Trophoblast cell (in vitro differentiated cells and primary cell): ENCODE measurements at regions not wholly inside any gene's neighbourhood (a gene's known extent, or its start where the extent isn't known, plus 50 kb on each side); places are given as distances from the start of the nearest gene placed in this dataset.
A peak's percentile ranks its signal among the peaks of the same experiment; 100 is the strongest.

ENCODE experiments used
- DNase-seq, 2 donors: peaks; one replicate each; pipeline ENCODE4 v3.0.0-alpha.2; 2016
- H2AFZ ChIP-seq: 2 replicates; pipeline ENCODE4 v1.6.1; 2013; ENCODE audit warnings: low read length, moderate library complexity, mild to moderate bottlenecking; ENCODE audit not compliant: insufficient read depth, poor library complexity
- H2AK5ac ChIP-seq: 2 replicates; pipeline ENCODE4 v1.6.1; 2013; ENCODE audit warnings: mild to moderate bottlenecking, low read length
- H2BK120ac ChIP-seq: 2 replicates; pipeline ENCODE4 v1.6.1; 2013; ENCODE audit warnings: low read length, mild to moderate bottlenecking, moderate library complexity; ENCODE audit not compliant: insufficient read depth, poor library complexity
- H2BK12ac ChIP-seq: 2 replicates; pipeline ENCODE4 v1.6.1; 2013; ENCODE audit warnings: mild to moderate bottlenecking, low read length, moderate library complexity
- H2BK5ac ChIP-seq: 2 replicates; pipeline ENCODE4 v1.6.1; 2013; ENCODE audit warnings: low read length, low read depth, moderate library complexity, mild to moderate bottlenecking; ENCODE audit not compliant: poor library complexity
- H3K14ac ChIP-seq: 2 replicates; pipeline ENCODE4 v1.6.1; 2013; ENCODE audit warnings: mild to moderate bottlenecking, low read length
- H3K18ac ChIP-seq: 2 replicates; pipeline ENCODE4 v1.6.1; 2013; ENCODE audit warnings: mild to moderate bottlenecking, low read length
- H3K23ac ChIP-seq: 2 replicates; pipeline ENCODE4 v1.6.1; 2013; ENCODE audit warnings: low read length
- H3K27ac ChIP-seq: 2 replicates; pipeline ENCODE4 v1.5.1; 2013; ENCODE audit warnings: low read depth, mild to moderate bottlenecking, inconsistent platforms, low read length, moderate library complexity
- H3K27me3 ChIP-seq: 2 replicates; pipeline ENCODE4 v1.6.1; 2013; ENCODE audit warnings: inconsistent platforms, mild to moderate bottlenecking, low read length, moderate library complexity; ENCODE audit not compliant: insufficient read depth
- H3K36me3 ChIP-seq, 2 experiments: 1 replicate in 1 of 2; 2 replicates in 1 of 2; pipeline ENCODE4 v1.6.1; 2013; ENCODE audit warnings: low read length in 2 of 2, mild to moderate bottlenecking in 2 of 2, moderate library complexity in 1 of 2; ENCODE audit not compliant: insufficient read depth in 2 of 2, control insufficient read depth in 1 of 2
- H3K4ac ChIP-seq: 2 replicates; pipeline ENCODE4 v1.6.1; 2013; ENCODE audit warnings: low read depth, mild to moderate bottlenecking, low read length, moderate library complexity
- H3K4me1 ChIP-seq, 2 experiments: 1 replicate in 1 of 2; 2 replicates in 1 of 2; pipeline ENCODE4 v1.6.1; 2013; ENCODE audit warnings: low read length in 2 of 2, mild to moderate bottlenecking in 2 of 2, moderate library complexity in 1 of 2; ENCODE audit not compliant: insufficient read depth in 2 of 2, control insufficient read depth in 1 of 2
- H3K4me2 ChIP-seq: 2 replicates; pipeline ENCODE4 v1.6.1; 2013; ENCODE audit warnings: inconsistent platforms, mild to moderate bottlenecking, low read length, moderate library complexity
- H3K4me3 ChIP-seq: 2 replicates; pipeline ENCODE4 v1.5.1; 2013; ENCODE audit warnings: mild to moderate bottlenecking, low read depth, low read length, inconsistent platforms
- H3K79me1 ChIP-seq: one replicate; pipeline ENCODE4 v1.6.1; 2013; ENCODE audit warnings: low read length
- H3K79me2 ChIP-seq: 2 replicates; pipeline ENCODE4 v1.6.1; 2013; ENCODE audit warnings: low read length, mild to moderate bottlenecking; ENCODE audit not compliant: control insufficient read depth, insufficient read depth, poor library complexity
- H3K9ac ChIP-seq: 2 replicates; pipeline ENCODE4 v1.6.1; 2013; ENCODE audit warnings: mild to moderate bottlenecking, low read length
- H3K9me3 ChIP-seq: 2 replicates; pipeline ENCODE4 v1.6.1; 2013; ENCODE audit warnings: low read depth, mild to moderate bottlenecking, control low read depth, inconsistent platforms, low read length; ENCODE audit not compliant: insufficient read depth
- H4K12ac ChIP-seq: 2 replicates; pipeline ENCODE4 v1.6.1; 2013; ENCODE audit warnings: low read depth, mild to moderate bottlenecking, low read length, moderate library complexity
- H4K8ac ChIP-seq: 2 replicates; pipeline ENCODE4 v1.6.1; 2013; ENCODE audit warnings: low read depth, mild to moderate bottlenecking, low read length, moderate library complexity
- H4K91ac ChIP-seq: one replicate; pipeline ENCODE4 v1.6.1; 2013; ENCODE audit warnings: low read depth, mild to moderate bottlenecking, low read length, moderate library complexity
- WGBS: extraction: QIAGEN DNeasy Blood & Tissue Kit; methylation state at CpG from one replicate; pipeline ENCODE4 v1.1.7; 2013; ENCODE audit warnings: missing lambda C conversion rate; ENCODE audit not compliant: insufficient read length, insufficient coverage; ENCODE audit errors: extremely low coverage; 5-methylcytosine and 5-hydroxymethylcytosine counted together

DNA sequence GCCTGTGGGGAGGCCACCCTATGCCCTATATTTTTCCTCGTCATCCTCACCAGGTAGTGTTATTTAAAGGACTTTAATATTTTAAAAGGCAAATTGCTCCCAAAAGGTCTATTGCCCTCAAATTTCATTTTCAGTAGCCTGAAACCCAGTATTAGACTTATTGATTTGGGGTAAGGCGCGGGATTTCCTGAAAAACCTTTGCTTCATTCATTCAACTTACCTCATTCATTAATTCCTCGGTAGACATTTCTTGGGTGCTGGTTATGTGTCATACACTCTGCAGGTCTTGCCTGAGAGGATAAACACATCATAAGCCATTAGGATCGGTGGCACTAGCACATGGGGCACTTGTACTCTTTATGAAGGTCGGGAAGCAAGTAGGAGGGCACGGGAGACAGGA is 99.2 kb downstream of the ARF6 start:
- H3K27me3 ChIP-seq: no peaks in the 10 kb centered on the region
- H3K18ac ChIP-seq: no peak overlapping the region
- no peak overlapping the region for H2AK5ac ChIP-seq
- no peak overlapping the region for H3K14ac ChIP-seq
- no peaks in the 10 kb centered on the region for H3K9me3 ChIP-seq
- DNase-seq: no peak
- H3K4ac ChIP-seq: no peak overlapping the region
- H3K36me3 ChIP-seq: no peaks in the 10 kb centered on the region
- no peak overlapping the region for H3K9ac ChIP-seq
- H4K12ac ChIP-seq: no peak overlapping the region
- no peaks in the 10 kb centered on the region for H3K79me2 ChIP-seq
- no CpG with 5 or more reads among the region's 7 CpGs for WGBS
- no peak overlapping the region for H2BK120ac ChIP-seq
- H3K27ac ChIP-seq: no peak overlapping the region
- no peak overlapping the region for H2AFZ ChIP-seq
- H3K79me1 ChIP-seq: peaks cover 25% of the 10 kb centered on the region
- no peak overlapping the region for H3K4me2 ChIP-seq
- H3K4me1 ChIP-seq: peaks cover 20 to 22% of the 10 kb centered on the region in 2 experiments
- peak overlapping the region; percentile 21 for H2BK12ac ChIP-seq
- no peak overlapping the region for H3K4me3 ChIP-seq
- no peak overlapping the region for H2BK5ac ChIP-seq
- H4K8ac ChIP-seq: no peak overlapping the region
- no peak overlapping the region for H3K23ac ChIP-seq
- peak overlapping the region; percentile 45 for H4K91ac ChIP-seq

DNA sequence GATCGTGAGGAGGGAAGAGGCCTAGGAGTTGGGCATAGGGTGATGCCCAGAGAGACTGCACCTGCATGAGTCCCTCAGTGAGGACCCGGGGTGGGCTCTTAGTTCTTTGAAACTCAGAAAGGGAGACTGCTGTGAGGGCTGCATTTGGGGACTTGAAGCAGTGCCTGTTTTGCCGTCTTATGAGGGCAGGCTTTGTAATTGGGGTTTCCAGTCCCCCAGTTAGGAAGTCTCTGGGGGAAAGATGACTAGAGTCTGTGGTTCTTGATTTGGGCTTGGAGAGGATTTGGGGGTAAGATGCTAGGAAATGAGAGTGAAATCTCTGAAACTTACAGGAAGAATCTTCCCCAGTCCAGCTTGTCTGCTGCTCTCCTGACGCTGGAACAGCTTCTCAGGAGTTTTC is 99.6 kb downstream of the ARF6 start:
- Histone ChIP-seq H3K9me3 (no peaks in the 10 kb centered on the region), H2BK5ac (no peak overlapping the region), H4K12ac (no peak overlapping the region), H3K18ac (no peak overlapping the region), H4K91ac (peak overlapping the region; percentile 45), H2BK12ac (peak overlapping the region; percentile 21), H2AK5ac (no peak overlapping the region), H3K27me3 (no peaks in the 10 kb centered on the region), H4K8ac (no peak overlapping the region), H3K14ac (no peak overlapping the region), H3K4me1 (peaks cover 19 to 21% of the 10 kb centered on the region in 2 experiments), H3K79me2 (no peaks in the 10 kb centered on the region), H3K23ac (no peak overlapping the region), H3K4ac (no peak overlapping the region), H3K4me3 (no peak overlapping the region), H3K36me3 (no peaks in the 10 kb centered on the region), H3K4me2 (no peak overlapping the region), H3K79me1 (peaks cover 28% of the 10 kb centered on the region), H3K9ac (no peak overlapping the region), H2AFZ (no peak overlapping the region), H2BK120ac (no peak overlapping the region), H3K27ac (no peak overlapping the region)
- WGBS: no CpG with 5 or more reads among the region's 4 CpGs
- DNase-seq: no peak

DNA sequence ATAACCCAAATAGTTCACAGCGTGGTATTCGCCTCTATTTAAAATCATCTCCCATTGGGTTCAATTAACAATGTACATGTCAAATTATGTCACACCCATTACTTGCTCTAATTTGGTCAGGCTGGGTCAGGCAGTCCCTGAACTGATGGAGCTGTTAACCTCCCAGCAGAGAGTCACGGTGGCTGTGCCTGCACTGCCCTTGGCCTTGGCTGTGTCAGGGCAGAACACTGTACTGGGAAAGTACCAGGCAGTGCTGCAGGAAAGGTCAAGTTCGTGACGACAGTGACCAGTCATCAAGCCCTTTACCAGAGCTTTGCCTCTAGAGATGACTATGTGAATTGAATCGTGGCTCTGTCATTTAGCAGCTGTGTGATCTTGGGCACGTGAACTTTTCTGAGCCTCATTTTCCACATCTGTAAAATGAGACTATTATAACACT is 100.0 kb downstream of the ARF6 start:
- H3K27me3 ChIP-seq: no peaks in the 10 kb centered on the region
- no peak overlapping the region for H2AK5ac ChIP-seq
- no peak overlapping the region for H3K4ac ChIP-seq
- no peak overlapping the region for H2AFZ ChIP-seq
- no peaks in the 10 kb centered on the region for H3K36me3 ChIP-seq
- peak in 1 of 2 donors; percentile 43 for DNase-seq
- H4K91ac ChIP-seq: no peak overlapping the region
- no peak overlapping the region for H4K12ac ChIP-seq
- H3K18ac ChIP-seq: no peak overlapping the region
- H3K79me1 ChIP-seq: peaks cover 32% of the 10 kb centered on the region
- H4K8ac ChIP-seq: no peak overlapping the region
- H2BK5ac ChIP-seq: no peak overlapping the region
- H3K14ac ChIP-seq: no peak overlapping the region
- H3K9me3 ChIP-seq: no peaks in the 10 kb centered on the region
- peaks cover 20 to 22% of the 10 kb centered on the region in 2 experiments for H3K4me1 ChIP-seq
- no CpG with 5 or more reads among the region's 7 CpGs for WGBS
- H3K4me2 ChIP-seq: no peak overlapping the region
- no peak overlapping the region for H2BK120ac ChIP-seq
- H3K27ac ChIP-seq: no peak overlapping the region
- peak overlapping the region; percentile 53 for H2BK12ac ChIP-seq
- no peak overlapping the region for H3K4me3 ChIP-seq
- no peak overlapping the region for H3K9ac ChIP-seq
- H3K23ac ChIP-seq: no peak overlapping the region
- no peaks in the 10 kb centered on the region for H3K79me2 ChIP-seq

DNA sequence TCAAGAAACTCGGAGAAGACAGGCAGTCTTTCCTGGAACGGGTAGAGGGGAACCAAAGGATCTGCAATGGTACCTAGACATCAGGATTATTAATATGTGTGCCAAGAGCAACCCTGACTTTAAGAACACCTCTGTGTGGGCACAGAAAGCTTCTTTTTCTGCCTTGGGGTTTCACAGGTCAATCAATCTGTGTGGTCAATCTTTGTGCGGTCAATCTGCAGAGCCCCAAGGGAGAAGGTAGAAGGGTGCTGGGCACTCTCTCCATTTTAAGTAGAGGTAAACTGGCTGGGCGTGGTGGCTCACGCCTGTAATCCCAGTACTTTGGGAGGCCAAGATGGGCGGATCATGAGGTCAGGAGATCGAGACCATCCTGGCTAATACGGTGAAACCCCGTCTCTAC is 100.7 kb downstream of the ARF6 start:
- WGBS: no CpG with 5 or more reads among the region's 9 CpGs
- no peaks in the 10 kb centered on the region for H3K27me3 ChIP-seq
- no peaks in the 10 kb centered on the region for H3K36me3 ChIP-seq
- DNase-seq: no peak
- H2BK12ac ChIP-seq: peak overlapping the region; percentile 81
- no peak overlapping the region for H4K12ac ChIP-seq
- no peaks in the 10 kb centered on the region for H3K9me3 ChIP-seq
- peak overlapping the region; percentile 30 for H4K8ac ChIP-seq
- no peak overlapping the region for H3K27ac ChIP-seq
- H2BK120ac ChIP-seq: peak overlapping the region; percentile 64
- no peak overlapping the region for H3K18ac ChIP-seq
- no peak overlapping the region for H3K4me2 ChIP-seq
- no peak overlapping the region for H3K23ac ChIP-seq
- H3K4ac ChIP-seq: no peak overlapping the region
- H2AFZ ChIP-seq: no peak overlapping the region
- peak overlapping the region; percentile 73 for H2AK5ac ChIP-seq
- no peak overlapping the region for H3K14ac ChIP-seq
- no peak overlapping the region for H2BK5ac ChIP-seq
- no peak overlapping the region for H3K9ac ChIP-seq
- peaks cover 2% of the 10 kb centered on the region for H3K79me2 ChIP-seq
- H3K79me1 ChIP-seq: peaks cover 29% of the 10 kb centered on the region
- H4K91ac ChIP-seq: peak overlapping the region; percentile 21
- H3K4me1 ChIP-seq: peaks cover 17 to 18% of the 10 kb centered on the region in 2 experiments
- no peak overlapping the region for H3K4me3 ChIP-seq
